OCI-LY7 (cell line): ENCODE measurements at regions not wholly inside any gene's neighbourhood (a gene's known extent, or its start where the extent isn't known, plus 50 kb on each side); places are given as distances from the start of the nearest gene placed in this dataset.

Source experiments
- CTCF ChIP-seq: fragments of 200-600 bp; sonication (generic); conservative IDR thresholded peaks from 2 replicates; pipeline ENCODE4 v1.5.1; 2014; ENCODE audit warnings: mild to moderate bottlenecking, antibody characterized with exemption, low read length, moderate library complexity, mixed read lengths
- EZH2phosphoT487 ChIP-seq: fragments of 200-600 bp; sonication (generic); IDR thresholded peaks from 2 replicates; pipeline ENCODE4 v1.6.1; 2018; ENCODE audit warnings: low read depth, borderline replicate concordance, mild to moderate bottlenecking, mixed run types, antibody characterized with exemption, low read length, moderate library complexity, mixed read lengths

GRCh38 chr3:16086690-16087089, 87.8 kb upstream of the GALNT15 start:
- no peak for TF ChIP-seq EZH2phosphoT487
- no peak for TF ChIP-seq CTCF
